ENCODE measurements at regions not wholly inside any gene's neighbourhood (a gene's known extent, or its start where the extent isn't known, plus 50 kb on each side); places are given as distances from the start of the nearest gene placed in this dataset.
"Not testable (repeated sequence)": the region's sequence is repeated elsewhere in the genome, so short reads cannot be mapped to it uniquely, and the experiment has no call there.

- no peak overlapping the region for H3K4me2 ChIP-seq (ENCODE audit: low read length)
- no peak overlapping the region for H3K4me3 ChIP-seq (ENCODE audit: low read length)
- no peaks in the 10 kb centered on the region for H3K79me2 ChIP-seq (ENCODE audit: low read length)
- no peak overlapping the region for H2AFZ ChIP-seq (ENCODE audit: low read depth, low read length)
- no peak overlapping the region for H3K9ac ChIP-seq (ENCODE audit: low read length)
- TF ChIP-seq CTCF (IDR thresholded peaks at IDR 0.05; ENCODE audit: low read depth, low read length): no peak
- no peaks in the 10 kb centered on the region for H3K36me3 ChIP-seq (replicated peaks; ENCODE audit: low read depth, low read length)
- H3K27ac ChIP-seq (ENCODE audit: low read length): no peak overlapping the region
- no peaks in the 10 kb centered on the region for H3K27me3 ChIP-seq (ENCODE audit: low read depth, low read length)
- H3K4me1 ChIP-seq (ENCODE audit: low read length): no peaks in the 10 kb centered on the region
- no peaks in the 10 kb centered on the region for H4K20me1 ChIP-seq (ENCODE audit: insufficient read depth, low read length)
- no peaks in the 10 kb centered on the region for H3K9me3 ChIP-seq (ENCODE audit: insufficient read depth, low read length)
Measured at GRCh38 chr6:80872199-80872950, 765.9 kb downstream of the BCKDHB start.

- H3K9me3 ChIP-seq (ENCODE audit: insufficient read depth, low read length): no peaks in the 10 kb centered on the region
- no peaks in the 10 kb centered on the region for H3K79me2 ChIP-seq (ENCODE audit: low read length)
- no peaks in the 10 kb centered on the region for H3K4me1 ChIP-seq (ENCODE audit: low read length)
- H3K27me3 ChIP-seq (ENCODE audit: low read depth, low read length): no peaks in the 10 kb centered on the region
- H3K27ac ChIP-seq (ENCODE audit: low read length): no peak overlapping the region
- no peaks in the 10 kb centered on the region for H3K36me3 ChIP-seq (replicated peaks; ENCODE audit: low read depth, low read length)
- no peak overlapping the region for H3K9ac ChIP-seq (ENCODE audit: low read length)
- no peak overlapping the region for H2AFZ ChIP-seq (ENCODE audit: low read depth, low read length)
- no peak for TF ChIP-seq EZH2phosphoT487 (IDR thresholded peaks at IDR 0.05; ENCODE audit: low read depth)
- no peak for TF ChIP-seq CTCF (IDR thresholded peaks at IDR 0.05; ENCODE audit: low read depth, low read length)
- H4K20me1 ChIP-seq (ENCODE audit: insufficient read depth, low read length): no peaks in the 10 kb centered on the region
- no peak overlapping the region for H3K4me3 ChIP-seq (ENCODE audit: low read length)
- no peak overlapping the region for H3K4me2 ChIP-seq (ENCODE audit: low read length)
Measured at GRCh38 chr6:80862756-80863155, 756.3 kb downstream of the BCKDHB start.

- Histone ChIP-seq H3K27me3 (ENCODE audit: low read depth, low read length) (no peaks in the 10 kb centered on the region), H3K4me2 (ENCODE audit: low read length) (no peak overlapping the region), H3K27ac (ENCODE audit: low read length) (no peak overlapping the region), H3K79me2 (ENCODE audit: low read length) (no peaks in the 10 kb centered on the region), H4K20me1 (ENCODE audit: insufficient read depth, low read length) (no peaks in the 10 kb centered on the region), H3K4me3 (ENCODE audit: low read length) (no peak overlapping the region), H3K9me3 (ENCODE audit: insufficient read depth, low read length) (no peaks in the 10 kb centered on the region), H2AFZ (ENCODE audit: low read depth, low read length) (no peak overlapping the region), H3K4me1 (ENCODE audit: low read length) (no peaks in the 10 kb centered on the region), H3K9ac (ENCODE audit: low read length) (no peak overlapping the region), H3K36me3 (replicated peaks; ENCODE audit: low read depth, low read length) (no peaks in the 10 kb centered on the region)
- no peak for TF ChIP-seq EZH2phosphoT487 (IDR thresholded peaks at IDR 0.05; ENCODE audit: low read depth)
- TF ChIP-seq CTCF (IDR thresholded peaks at IDR 0.05; ENCODE audit: low read depth, low read length): no peak
Measured at GRCh38 chr6:80860107-80860506, 753.6 kb downstream of the BCKDHB start.

GRCh38 chr6:80847973-80848372 is 741.5 kb downstream of the BCKDHB start:
- not testable (repeated sequence) for H3K27ac ChIP-seq (ENCODE audit: low read length); H3K4me2 ChIP-seq (ENCODE audit: low read length); H4K20me1 ChIP-seq (ENCODE audit: insufficient read depth, low read length); H2AFZ ChIP-seq (ENCODE audit: low read depth, low read length); H3K4me1 ChIP-seq (ENCODE audit: low read length); H3K27me3 ChIP-seq (ENCODE audit: low read depth, low read length); H3K9ac ChIP-seq (ENCODE audit: low read length); H3K4me3 ChIP-seq (ENCODE audit: low read length); H3K9me3 ChIP-seq (ENCODE audit: insufficient read depth, low read length); H3K79me2 ChIP-seq (ENCODE audit: low read length); H3K36me3 ChIP-seq (replicated peaks; ENCODE audit: low read depth, low read length)
